Common myeloid progenitor, CD34-positive (primary cell): ENCODE measurements at regions not wholly inside any gene's neighbourhood (a gene's known extent, or its start where the extent isn't known, plus 50 kb on each side); places are given as distances from the start of the nearest gene placed in this dataset.

Experiments
- CTCF ChIA-PET: fragments of 350-600 bp; sonication (Branson Sonifier 250); formaldehyde crosslinking; loops from one replicate; lab custom pipeline; 2021; ENCODE audit warnings: antibody characterized with exemption; lab: Charles Lee
- POLR2A ChIA-PET: fragments of 350-600 bp; sonication (Branson Sonifier 250); formaldehyde crosslinking; loops from one replicate; lab custom pipeline; 2021; ENCODE audit warnings: antibody characterized with exemption; lab: Charles Lee
- DNase-seq, 3 donors: peaks; one replicate each; pipeline versions ENCODE4 v3.0.0 to v3.0.0-alpha.2; 2013
- H3K27ac ChIP-seq, 2 experiments: 1 replicate in 1 of 2; 2 replicates in 1 of 2; pipeline ENCODE4 v1.7.0; 2013; ENCODE audit warnings: inconsistent platforms in 2 of 2, low read length in 2 of 2, mild to moderate bottlenecking in 2 of 2, low read depth in 1 of 2, moderate library complexity in 1 of 2; ENCODE audit not compliant: severe bottlenecking in 2 of 2, insufficient read depth in 1 of 2, poor library complexity in 1 of 2
- H3K27me3 ChIP-seq, 5 experiments: replicated peaks in 2 of 5; 1 replicate in 3 of 5; 2 replicates in 2 of 5; pipeline versions ENCODE4 v1.6.1 to v1.7.0; 2013; ENCODE audit warnings: low read length in 4 of 5, mild to moderate bottlenecking in 2 of 5, moderate library complexity in 2 of 5, inconsistent platforms in 1 of 5; ENCODE audit not compliant: insufficient read depth in 5 of 5, control insufficient read depth in 4 of 5
- H3K36me3 ChIP-seq, 4 experiments: 1 replicate in 2 of 4; 2 replicates in 2 of 4; pipeline versions ENCODE4 v1.6.1 to v1.7.0; 2013; ENCODE audit warnings: low read length in 3 of 4, control low read depth in 1 of 4, mild to moderate bottlenecking in 1 of 4; ENCODE audit not compliant: control insufficient read depth in 4 of 4, insufficient read depth in 4 of 4
- H3K4me1 ChIP-seq, 4 experiments: 1 replicate in 3 of 4; 2 replicates in 1 of 4; pipeline versions ENCODE4 v1.6.1 to v1.7.1; 2013; ENCODE audit warnings: low read length in 3 of 4, mild to moderate bottlenecking in 3 of 4, control low read depth in 1 of 4, inconsistent platforms in 1 of 4, moderate library complexity in 1 of 4; ENCODE audit not compliant: control insufficient read depth in 4 of 4, insufficient read depth in 4 of 4; ENCODE audit errors: control extremely low read depth in 1 of 4
- H3K4me3 ChIP-seq, 7 experiments: 1 replicate in 4 of 7; 2 replicates in 3 of 7; pipeline versions ENCODE4 v1.5.1 to v1.7.0; 2013; ENCODE audit warnings: mild to moderate bottlenecking in 7 of 7, low read length in 6 of 7, moderate library complexity in 6 of 7, inconsistent platforms in 2 of 7, low read depth in 2 of 7, control low read depth in 1 of 7; ENCODE audit not compliant: insufficient read depth in 4 of 7, control insufficient read depth in 1 of 7; ENCODE audit errors: extremely low read depth in 1 of 7
- H3K9me3 ChIP-seq, 5 experiments: 1 replicate in 4 of 5; 2 replicates in 1 of 5; pipeline versions ENCODE4 v1.6.1 to v1.7.1; 2013; ENCODE audit warnings: low read length in 4 of 5, mild to moderate bottlenecking in 2 of 5, inconsistent platforms in 1 of 5, low read depth in 1 of 5, moderate library complexity in 1 of 5; ENCODE audit not compliant: control insufficient read depth in 4 of 5, insufficient read depth in 2 of 5; ENCODE audit errors: control extremely low read depth in 1 of 5
- WGBS: methylation state at CpG from one replicate; pipeline ENCODE4 v1.1.5; 2013; ENCODE audit not compliant: insufficient coverage; 5-methylcytosine and 5-hydroxymethylcytosine counted together

DNA sequence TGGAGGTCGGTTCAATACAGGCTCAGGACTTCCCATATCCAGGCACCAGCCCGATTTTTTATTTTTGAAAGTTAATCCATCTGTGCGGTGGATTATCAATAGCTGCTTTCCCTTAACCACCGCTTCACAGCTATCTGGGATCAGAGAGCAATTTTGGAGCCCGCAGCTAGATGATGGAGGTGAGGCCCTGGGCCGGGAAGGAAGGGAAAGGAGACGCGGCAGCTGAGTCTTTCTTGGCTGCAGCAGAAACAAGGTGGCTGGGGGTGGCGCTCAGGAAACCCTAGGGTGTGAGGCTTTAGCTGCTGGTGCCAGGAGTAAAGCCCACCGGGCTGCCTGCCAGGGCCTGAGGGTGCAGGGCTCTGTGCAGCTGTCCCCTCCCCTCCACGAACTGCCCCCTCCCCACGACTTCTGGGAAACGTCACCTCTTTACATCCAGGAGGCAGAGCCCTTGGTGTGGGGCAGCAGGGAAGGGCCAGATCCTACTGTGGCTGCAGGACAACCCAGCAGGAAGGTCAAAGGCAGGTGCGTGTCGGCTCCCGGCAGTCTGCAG is 307.0 kb downstream of the ZNF536 start:
- WGBS, result 83% methylated on average over 14 of the region's 16 CpGs
- no peak overlapping the region for H3K27ac ChIP-seq
- H3K36me3 ChIP-seq, result no peaks in the 10 kb centered on the region
- peaks cover 0 to 24% (median 7%) of the 10 kb centered on the region in 5 experiments for H3K27me3 ChIP-seq
- H3K9me3 ChIP-seq, result no peaks in the 10 kb centered on the region
- ChIA-PET POLR2A (no interaction called here), CTCF (interaction anchor here (1.1 to 3.0 kb wide), 3 partner anchors 10 to 675 kb away, joined by 3 to 12 read pairs (median 8); no protein-coding TSS in a partner anchor)
- H3K4me1 ChIP-seq, result no peaks in the 10 kb centered on the region
- no peak for DNase-seq
- H3K4me3 ChIP-seq, result no peak overlapping the region

DNA sequence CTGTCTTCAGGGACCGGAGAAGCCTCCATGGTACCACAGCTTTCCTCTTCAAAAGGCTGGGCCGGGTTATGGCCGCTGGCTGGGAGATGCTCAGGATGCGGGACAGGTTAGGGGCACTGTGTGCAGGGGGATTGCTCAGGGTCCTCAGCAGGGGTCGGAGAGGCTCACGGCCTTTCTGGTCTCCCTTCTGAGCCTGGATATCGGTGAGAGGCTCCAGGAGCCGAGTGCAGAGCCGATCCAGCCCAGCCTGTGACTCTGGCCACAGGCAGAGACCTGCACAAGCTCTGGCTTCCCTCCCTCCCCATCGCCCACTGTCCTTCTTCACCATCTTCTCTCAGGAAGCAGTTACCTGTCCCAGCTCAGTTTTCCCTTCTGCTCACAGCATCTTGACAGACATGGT is 306.0 kb downstream of the ZNF536 start:
- ChIA-PET CTCF (interaction anchor here (2.4 to 3.0 kb wide), 2 partner anchors 9 to 12 kb away, joined by 8 to 12 read pairs; no protein-coding TSS in a partner anchor), POLR2A (no interaction called here)
- Histone ChIP-seq H3K36me3 (no peaks in the 10 kb centered on the region), H3K4me1 (no peaks in the 10 kb centered on the region), H3K9me3 (no peaks in the 10 kb centered on the region), H3K27ac (no peak overlapping the region), H3K27me3 (peaks cover 0 to 32% (median 7%) of the 10 kb centered on the region in 5 experiments), H3K4me3 (no peak overlapping the region)
- 92% methylated on average over 9 of the region's 10 CpGs for WGBS
- no peak for DNase-seq

DNA sequence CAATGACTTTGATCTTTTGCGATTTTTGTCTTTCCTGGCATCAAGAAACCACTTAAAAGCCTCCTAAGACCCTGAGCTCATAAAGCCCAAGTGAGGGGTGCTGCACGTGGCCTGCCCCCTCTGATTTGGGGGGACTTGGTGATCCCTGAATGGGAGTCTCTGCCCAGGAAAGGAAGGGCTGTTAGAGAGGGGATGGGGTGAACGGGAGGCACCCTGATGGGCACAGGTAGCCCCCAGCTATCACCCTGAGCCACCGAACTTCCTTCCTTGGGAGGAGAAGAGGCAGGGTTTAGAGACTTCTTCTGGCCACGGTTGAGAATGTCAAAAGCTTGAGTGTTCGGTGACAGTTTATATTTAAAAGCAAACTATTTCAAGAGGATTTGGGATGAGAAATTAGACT is 305.5 kb downstream of the ZNF536 start:
- H3K27ac ChIP-seq, result no peak overlapping the region
- ChIA-PET CTCF (interaction anchor here (2.4 to 3.0 kb wide), 2 partner anchors 8 to 12 kb away, joined by 8 to 12 read pairs; no protein-coding TSS in a partner anchor), POLR2A (no interaction called here)
- 100% methylated on average over 2 of the region's 6 CpGs for WGBS
- DNase-seq, result no peak
- H3K4me1 ChIP-seq, result no peaks in the 10 kb centered on the region
- no peaks in the 10 kb centered on the region for H3K9me3 ChIP-seq
- H3K4me3 ChIP-seq, result no peak overlapping the region
- H3K27me3 ChIP-seq, result peaks cover 0 to 37% (median 7%) of the 10 kb centered on the region in 5 experiments
- H3K36me3 ChIP-seq, result no peaks in the 10 kb centered on the region

DNA sequence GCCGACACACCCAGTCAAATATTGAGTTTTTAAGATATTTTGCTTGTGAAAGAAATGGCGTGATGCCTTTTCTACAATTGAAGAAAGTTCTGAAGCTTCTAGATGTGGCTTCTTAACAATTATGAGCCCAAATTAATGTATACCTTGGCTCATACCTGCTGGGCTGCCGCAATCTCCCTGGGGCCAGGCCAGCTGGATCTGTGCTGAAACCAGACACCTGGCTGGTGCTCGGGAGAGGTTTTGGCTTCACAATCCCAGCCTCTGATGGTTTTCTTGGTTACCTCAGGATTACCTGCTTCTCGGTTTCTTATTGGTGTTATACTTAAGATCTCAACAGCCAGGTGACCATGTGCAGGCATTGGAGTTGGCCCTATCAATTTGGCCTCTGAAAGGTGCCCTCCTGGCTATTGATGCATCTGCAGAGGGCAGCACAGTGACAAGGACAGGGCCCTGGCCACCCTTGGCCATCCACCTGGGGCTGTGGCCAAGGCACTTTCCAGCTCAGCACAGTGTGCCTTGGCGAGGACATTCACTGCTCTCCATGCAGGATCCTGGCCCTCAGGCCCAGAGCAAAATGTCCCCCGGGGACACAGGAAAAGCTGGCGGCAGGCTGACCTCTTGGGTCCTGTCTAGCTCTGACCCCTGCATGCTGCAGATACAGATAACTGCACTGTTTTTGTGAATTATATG is 305.0 kb downstream of the ZNF536 start:
- Histone ChIP-seq H3K4me1 (no peaks in the 10 kb centered on the region), H3K4me3 (no peak overlapping the region), H3K27me3 (peaks cover 0 to 34% (median 7%) of the 10 kb centered on the region in 5 experiments), H3K27ac (no peak overlapping the region), H3K9me3 (no peaks in the 10 kb centered on the region), H3K36me3 (no peaks in the 10 kb centered on the region)
- CTCF ChIA-PET, result interaction anchor here (2.4 to 3.0 kb wide), 2 partner anchors 8 to 11 kb away, joined by 8 to 12 read pairs; no protein-coding TSS in a partner anchor
- POLR2A ChIA-PET, result no interaction called here
- WGBS, result 100% methylated on average over 7 of the region's 8 CpGs
- DNase-seq, result no peak

DNA sequence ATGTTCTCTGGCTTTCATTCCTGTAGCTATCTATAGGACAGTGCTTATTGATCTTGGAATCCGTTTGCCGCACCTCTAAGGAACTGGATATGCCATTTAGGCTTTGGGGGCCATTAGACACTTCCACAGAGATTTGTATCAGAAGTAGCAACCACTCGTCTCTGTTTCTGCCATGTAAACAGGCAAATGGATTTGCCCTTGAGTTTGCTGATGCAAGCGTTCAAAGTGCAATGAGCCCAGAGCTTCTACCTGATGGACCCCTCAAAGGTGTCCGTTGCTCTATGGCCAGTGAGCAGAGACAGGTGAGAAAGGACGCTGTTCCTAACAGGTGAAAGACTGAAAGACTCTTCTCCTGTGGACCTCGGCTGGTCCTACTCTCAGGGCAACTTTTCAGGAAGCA is 302.9 kb downstream of the ZNF536 start:
- H3K4me1 ChIP-seq, result no peaks in the 10 kb centered on the region
- no peaks in the 10 kb centered on the region for H3K9me3 ChIP-seq
- no peak for DNase-seq
- no peak overlapping the region for H3K4me3 ChIP-seq
- CTCF ChIA-PET, result interaction anchor here (1.1 kb wide), 1 partner anchor 9 kb away, joined by 4 read pairs; no protein-coding TSS in a partner anchor
- WGBS, result 83% methylated on average over 5 of the region's 7 CpGs
- no peaks in the 10 kb centered on the region for H3K36me3 ChIP-seq
- POLR2A ChIA-PET, result interaction anchor here (0.6 kb wide), 1 partner anchor 664 kb away, joined by 4 read pairs; no protein-coding TSS in a partner anchor
- peaks cover 0 to 28% (median 7%) of the 10 kb centered on the region in 5 experiments for H3K27me3 ChIP-seq
- H3K27ac ChIP-seq, result no peak overlapping the region

DNA sequence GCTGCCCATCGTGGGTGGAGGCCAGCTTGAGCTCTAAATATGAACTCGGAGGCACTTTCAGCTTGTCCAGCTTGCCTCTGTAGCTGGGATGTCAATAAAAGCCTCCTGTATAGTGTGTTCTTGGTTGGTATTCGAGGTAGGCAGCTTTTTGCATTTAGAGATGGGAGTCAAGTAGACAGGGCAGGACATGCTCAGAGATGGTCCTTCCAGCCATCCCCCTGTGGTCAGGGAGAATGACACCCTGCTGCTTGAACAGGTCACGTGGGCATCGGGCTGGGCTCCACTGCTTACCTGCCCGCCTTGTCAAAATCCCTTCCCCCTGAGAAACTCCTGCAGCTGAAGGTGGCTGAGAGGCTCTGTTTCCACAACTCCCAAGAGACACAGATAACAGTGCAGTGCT is 302.5 kb downstream of the ZNF536 start:
- H3K27me3 ChIP-seq, result peaks cover 0 to 28% (median 7%) of the 10 kb centered on the region in 5 experiments
- CTCF ChIA-PET, result interaction anchor here (1.1 kb wide), 1 partner anchor 8 kb away, joined by 4 read pairs; no protein-coding TSS in a partner anchor
- no peaks in the 10 kb centered on the region for H3K4me1 ChIP-seq
- no peaks in the 10 kb centered on the region for H3K36me3 ChIP-seq
- H3K9me3 ChIP-seq, result no peaks in the 10 kb centered on the region
- H3K27ac ChIP-seq, result no peak overlapping the region
- POLR2A ChIA-PET, result no interaction called here
- no peak overlapping the region for H3K4me3 ChIP-seq
- DNase-seq, result no peak
- WGBS, result 95% methylated on average over 6 of the region's 6 CpGs

DNA sequence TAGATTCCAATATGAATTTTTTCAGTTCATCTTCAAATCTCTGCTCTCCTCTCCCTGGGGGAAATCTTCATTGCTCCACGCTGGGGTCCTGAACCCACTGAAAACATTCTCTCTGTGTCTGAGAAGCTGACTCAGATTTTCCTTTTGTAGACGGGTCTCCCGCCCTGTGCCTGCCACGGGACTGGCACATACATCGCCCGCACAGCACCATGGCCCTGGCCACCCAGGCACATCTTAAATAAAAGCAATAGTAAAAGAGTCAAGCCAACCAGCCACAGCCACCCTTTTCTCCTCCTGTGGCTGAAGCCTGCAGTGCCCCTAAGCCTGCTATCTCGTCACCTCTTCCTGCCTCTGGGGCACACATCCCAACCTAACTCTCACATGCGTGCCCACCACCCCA is 301.2 kb downstream of the ZNF536 start:
- no peak for DNase-seq
- H3K9me3 ChIP-seq, result no peaks in the 10 kb centered on the region
- CTCF ChIA-PET, result no interaction called here
- peaks cover 0 to 39% (median 7%) of the 10 kb centered on the region in 5 experiments for H3K27me3 ChIP-seq
- H3K36me3 ChIP-seq, result no peaks in the 10 kb centered on the region
- peaks cover 0 to 3% (median 1%) of the 10 kb centered on the region in 4 experiments for H3K4me1 ChIP-seq
- no peak overlapping the region for H3K4me3 ChIP-seq
- WGBS, result 93% methylated on average over 7 of the region's 8 CpGs
- H3K27ac ChIP-seq, result no peak overlapping the region
- POLR2A ChIA-PET, result no interaction called here
